H1 (cell line): ENCODE measurements at regions not wholly inside any gene's neighbourhood (a gene's known extent, or its start where the extent isn't known, plus 50 kb on each side); places are given as distances from the start of the nearest gene placed in this dataset.

Experiments
- CTCF ChIA-PET: fragments of 300-600 bp; sonication (Branson Sonifier 250); formaldehyde crosslinking; loops from one replicate; lab custom pipeline; 2021; ENCODE audit not compliant: partially characterized antibody; lab: Charles Lee
- POLR2A ChIA-PET: fragments of 300-600 bp; sonication (Branson Sonifier 250); formaldehyde crosslinking; loops from one replicate; lab custom pipeline; 2021; ENCODE audit warnings: inconsistent platforms; ENCODE audit not compliant: partially characterized antibody; lab: Charles Lee
- DNase-seq, 2 experiments: peaks; one replicate each; pipeline versions ENCODE4 v3.0.0 to v3.0.0-alpha.2; 2010 to 2022; ENCODE audit warnings: low spot score in 2 of 2, low read depth in 1 of 2, mixed read lengths in 1 of 2
- FAIRE-seq: peaks from 2 replicates; lab custom pipeline; 2011; peaks lifted over from hg19 to GRCh38; lab: Jason Lieb, UNC
- H2AFZ ChIP-seq: 2 replicates; pipeline ENCODE4 v1.8.1; 2012; ENCODE audit warnings: low read length, inconsistent platforms
- H2AK5ac ChIP-seq: 2 replicates; pipeline ENCODE4 v1.6.1; 2013; ENCODE audit warnings: low read depth, low read length
- H2BK120ac ChIP-seq: replicated peaks from 2 replicates; pipeline ENCODE3; 2013; ENCODE audit warnings: low read depth, low read length, inconsistent platforms
- H2BK12ac ChIP-seq: 2 replicates; pipeline ENCODE4 v1.6.1; 2013; ENCODE audit warnings: low read depth, low read length
- H2BK15ac ChIP-seq: 2 replicates; pipeline ENCODE4 v1.6.1; 2013; ENCODE audit warnings: low read length
- H2BK20ac ChIP-seq: 2 replicates; pipeline ENCODE4 v1.6.1; 2013; ENCODE audit warnings: low read length
- H2BK5ac ChIP-seq: 2 replicates; pipeline ENCODE4 v1.6.1; 2013; ENCODE audit warnings: low read depth, low read length
- H3K14ac ChIP-seq: 2 replicates; pipeline ENCODE4 v1.6.1; 2013; ENCODE audit warnings: inconsistent platforms; ENCODE audit not compliant: insufficient read length
- H3K18ac ChIP-seq: 2 replicates; pipeline ENCODE4 v1.6.1; 2013; ENCODE audit warnings: low read length; ENCODE audit errors: extremely low read depth
- H3K23ac ChIP-seq: 2 replicates; pipeline ENCODE4 v1.6.1; 2013; ENCODE audit warnings: inconsistent platforms; ENCODE audit not compliant: insufficient read length
- H3K23me2 ChIP-seq: 2 replicates; pipeline ENCODE4 v1.6.1; 2013; ENCODE audit warnings: low read depth, low read length
- H3K27ac ChIP-seq: 2 replicates; pipeline ENCODE4 v1.6.1; 2011; ENCODE audit warnings: low read depth, low read length, inconsistent platforms
- H3K27me3 ChIP-seq, 4 experiments: replicated peaks in 1 of 4; 1 replicate in 1 of 4; 2 replicates in 3 of 4; pipeline versions ENCODE4 v1.6.1 to v1.8.1; 2011 to 2013; ENCODE audit warnings: low read length in 3 of 4, mild to moderate bottlenecking in 3 of 4, inconsistent platforms in 2 of 4, mixed read lengths in 2 of 4, moderate library complexity in 1 of 4; ENCODE audit not compliant: control insufficient read depth in 3 of 4, insufficient read depth in 3 of 4; ENCODE audit errors: extremely low read depth in 1 of 4
- H3K36me3 ChIP-seq, 4 experiments: 2 replicates each; pipeline versions ENCODE4 v1.6.1 to v1.8.1; 2011 to 2013; ENCODE audit warnings: mild to moderate bottlenecking in 4 of 4, low read length in 3 of 4, moderate library complexity in 2 of 4, control low read depth in 1 of 4, inconsistent platforms in 1 of 4; ENCODE audit not compliant: insufficient read depth in 4 of 4, control insufficient read depth in 2 of 4
- H3K4ac ChIP-seq: replicated peaks from 2 replicates; pipeline ENCODE3; 2013; ENCODE audit warnings: low read length, low read depth, mixed read lengths, inconsistent platforms; ENCODE audit not compliant: insufficient read length
- H3K4me1 ChIP-seq, 4 experiments: replicated peaks in 1 of 4; 1 replicate in 1 of 4; 2 replicates in 3 of 4; pipeline versions ENCODE4 v1.6.1 to v1.8.1; 2011 to 2013; ENCODE audit warnings: low read length in 3 of 4, inconsistent platforms in 2 of 4, mixed read lengths in 1 of 4; ENCODE audit not compliant: insufficient read depth in 4 of 4, control insufficient read depth in 3 of 4
- H3K4me2 ChIP-seq, 2 experiments: 2 replicates each; pipeline versions ENCODE4 v1.6.1 to v1.8.1; 2011 to 2013; ENCODE audit warnings: low read depth in 2 of 2, low read length in 2 of 2, control low read depth in 1 of 2, inconsistent platforms in 1 of 2, mild to moderate bottlenecking in 1 of 2; ENCODE audit not compliant: insufficient read depth in 1 of 2
- H3K4me3 ChIP-seq, 4 experiments: fragments of 200-600, 300-600 bp in 1 of 4; sonication (generic), shearing (Covaris generic), sonication (Bioruptor Twin) in 1 of 4; 2 replicates each; pipeline versions ENCODE4 v1.5.1 to v1.8.1; 2011 to 2016; ENCODE audit warnings: low read length in 4 of 4, low read depth in 3 of 4, control low read depth in 2 of 4, inconsistent platforms in 2 of 4, mild to moderate bottlenecking in 2 of 4, mixed read lengths in 1 of 4, moderate library complexity in 1 of 4; ENCODE audit not compliant: insufficient read depth in 2 of 4; ENCODE audit errors: extremely low read depth in 1 of 4
- H3K56ac ChIP-seq: replicated peaks from 2 replicates; pipeline ENCODE3; 2013; ENCODE audit warnings: low read depth, mild to moderate bottlenecking, mixed read lengths, low read length, inconsistent platforms; ENCODE audit not compliant: insufficient read length
- H3K79me1 ChIP-seq: 2 replicates; pipeline ENCODE4 v1.6.1; 2013; ENCODE audit warnings: low read depth, low read length, control low read depth
- H3K79me2 ChIP-seq, 2 experiments: 2 replicates each; pipeline versions ENCODE4 v1.6.1 to v1.8.1; 2012 to 2013; ENCODE audit warnings: low read length in 2 of 2, mild to moderate bottlenecking in 2 of 2, inconsistent platforms in 1 of 2; ENCODE audit not compliant: insufficient read depth in 2 of 2, control insufficient read depth in 1 of 2
- H3K9ac ChIP-seq, 4 experiments: replicated peaks in 1 of 4; 1 replicate in 1 of 4; 2 replicates in 3 of 4; pipeline versions ENCODE4 v1.6.1 to v1.8.1; 2011 to 2013; ENCODE audit warnings: low read depth in 3 of 4, low read length in 3 of 4, control low read depth in 2 of 4, mild to moderate bottlenecking in 2 of 4, moderate library complexity in 2 of 4, inconsistent platforms in 1 of 4; ENCODE audit errors: extremely low read depth in 1 of 4
- H3K9me3 ChIP-seq, 2 experiments: 2 replicates each; pipeline versions ENCODE4 v1.6.1 to v1.8.1; 2012 to 2013; ENCODE audit warnings: mild to moderate bottlenecking in 2 of 2, moderate library complexity in 2 of 2, control low read depth in 1 of 2, inconsistent platforms in 1 of 2, low read depth in 1 of 2, low read length in 1 of 2, mixed read lengths in 1 of 2; ENCODE audit not compliant: insufficient read depth in 2 of 2
- H4K20me1 ChIP-seq, 2 experiments: replicated peaks in 1 of 2; 2 replicates each; pipeline versions ENCODE3 to v1.8.1; 2011 to 2013; ENCODE audit warnings: inconsistent platforms in 2 of 2, low read length in 2 of 2, mild to moderate bottlenecking in 1 of 2; ENCODE audit not compliant: insufficient read depth in 2 of 2, control insufficient read depth in 1 of 2
- H4K5ac ChIP-seq: 2 replicates; pipeline ENCODE4 v1.6.1; 2013; ENCODE audit warnings: low read length, low read depth, mixed read lengths, inconsistent platforms; ENCODE audit not compliant: insufficient read length
- H4K8ac ChIP-seq: 2 replicates; pipeline ENCODE4 v1.8.0; 2013; ENCODE audit warnings: mild to moderate bottlenecking, moderate library complexity, low read length, inconsistent platforms; ENCODE audit not compliant: insufficient read depth; ENCODE audit errors: extremely low read depth
- H4K91ac ChIP-seq: replicated peaks from 2 replicates; pipeline ENCODE3; 2013; ENCODE audit warnings: low read length, mixed read lengths, inconsistent platforms; ENCODE audit not compliant: insufficient read length
- CEBPB ChIP-seq: IDR thresholded peaks from 2 replicates; pipeline ENCODE4 v1.6.1; 2012; ENCODE audit warnings: low read depth, low read length
- CREB1 ChIP-seq: IDR thresholded peaks from 2 replicates; pipeline ENCODE4 v1.6.1; 2012; ENCODE audit warnings: inconsistent platforms
- CTBP2 ChIP-seq: IDR thresholded peaks from 2 replicates; pipeline ENCODE4 v1.7.0; 2011; ENCODE audit warnings: borderline replicate concordance, mild to moderate bottlenecking, moderate library complexity, mixed read lengths, low read length; ENCODE audit not compliant: insufficient read depth, insufficient read length
- CTCF ChIP-seq, 3 experiments: IDR thresholded peaks; 1 replicate in 2 of 3; 2 replicates in 1 of 3; pipeline versions ENCODE4 v1.5.1 to v1.6.1; 2011; ENCODE audit warnings: low read length in 3 of 3, mild to moderate bottlenecking in 3 of 3, inconsistent platforms in 2 of 3, low read depth in 1 of 3, moderate library complexity in 1 of 3; ENCODE audit not compliant: insufficient read depth in 1 of 3; ENCODE audit errors: control extremely low read depth in 1 of 3
- HDAC2 ChIP-seq, 2 experiments: fragments of 300-600 bp in 1 of 2; sonication (generic) in 1 of 2; IDR thresholded peaks; 2 replicates each; pipeline ENCODE4 v1.6.1; 2011 to 2012; ENCODE audit warnings: low read depth in 2 of 2, low read length in 2 of 2, mild to moderate bottlenecking in 2 of 2, moderate library complexity in 2 of 2, borderline replicate concordance in 1 of 2, inconsistent platforms in 1 of 2
- JUND ChIP-seq: IDR thresholded peaks from 2 replicates; pipeline ENCODE4 v1.6.1; 2011; ENCODE audit warnings: mild to moderate bottlenecking, improper control_type of control experiment, low read length
- KDM4A ChIP-seq: IDR thresholded peaks from one replicate; pipeline ENCODE4 v1.7.1; 2012; ENCODE audit warnings: low read depth, mild to moderate bottlenecking, moderate library complexity, low read length, inconsistent platforms; ENCODE audit not compliant: severe bottlenecking
- RBBP5 ChIP-seq: IDR thresholded peaks from 2 replicates; pipeline ENCODE4 v1.7.1; 2012; ENCODE audit warnings: low read depth, mild to moderate bottlenecking, inconsistent platforms, low read length, moderate library complexity, borderline replicate concordance
- SUZ12 ChIP-seq: fragments of 200-600 bp; sonication (generic); IDR thresholded peaks from 2 replicates; pipeline ENCODE4 v1.6.1; 2012; ENCODE audit warnings: mild to moderate bottlenecking, inconsistent platforms, low read length, moderate library complexity, mixed read lengths
- WGBS, 2 experiments: shearing (Covaris generic) in 1 of 2; methylation state at CpG; one replicate each; pipeline versions ENCODE4 v1.1.6 to v1.1.7; 2013 to 2015; ENCODE audit warnings: low lambda C conversion rate in 2 of 2, mixed read lengths in 2 of 2, inconsistent platforms in 1 of 2, low coverage in 1 of 2, missing lambda C conversion rate in 1 of 2; ENCODE audit not compliant: insufficient replicate concordance in 2 of 2, insufficient coverage in 1 of 2, insufficient read length in 1 of 2; ENCODE audit errors: extremely low coverage in 1 of 2, missing lambda C conversion rate in 1 of 2; 5-methylcytosine and 5-hydroxymethylcytosine counted together
- TF ChIP-seq, protein P1 (sequence below): IDR thresholded peaks from 2 replicates; pipeline ENCODE4 v1.6.1; 2012; ENCODE audit warnings: inconsistent platforms
- TF ChIP-seq, protein P2 (sequence below): IDR thresholded peaks from 2 replicates; pipeline ENCODE4 v1.6.1; 2011; ENCODE audit warnings: low read depth, mild to moderate bottlenecking, low read length; ENCODE audit not compliant: insufficient read depth

GRCh38 chr3:82783194-82783593 is 1021.7 kb upstream of the GBE1 start:
- ChIA-PET CTCF (no interaction called here), POLR2A (no interaction called here)
- Histone ChIP-seq H2BK5ac (no peak overlapping the region), H3K18ac (no peak overlapping the region), H4K91ac (no peak overlapping the region), H3K56ac (no peak overlapping the region), H3K27ac (no peak overlapping the region), H2AK5ac (no peak overlapping the region), H2BK15ac (no peak overlapping the region), H3K9ac (no peak overlapping the region), H2AFZ (no peak overlapping the region), H3K79me2 (no peaks in the 10 kb centered on the region), H3K4ac (no peak overlapping the region), H2BK12ac (no peak overlapping the region), H3K9me3 (no peaks in the 10 kb centered on the region; a peak in 1 of 4 replicates), H3K23me2 (no peaks in the 10 kb centered on the region), H3K36me3 (no peaks in the 10 kb centered on the region), H4K8ac (no peak overlapping the region), H4K5ac (no peak overlapping the region), H3K4me3 (no peak overlapping the region), H3K79me1 (no peaks in the 10 kb centered on the region), H3K4me1 (no peaks in the 10 kb centered on the region; a peak in 2 of 7 replicates), H3K14ac (no peak overlapping the region), H3K23ac (no peak overlapping the region), H3K4me2 (no peak overlapping the region), H4K20me1 (no peaks in the 10 kb centered on the region), H2BK120ac (no peak overlapping the region), H3K27me3 (no peaks in the 10 kb centered on the region), H2BK20ac (no peak overlapping the region)
- DNase-seq (no peak), FAIRE-seq (no peak)
- WGBS, 2 experiments: 94% methylated on average over 3 of the region's 3 CpGs; no CpG with 5 or more reads in 1 of the 2 experiments
- no peak for TF ChIP-seq SUZ12
- TF ChIP-seq HDAC2 (IDR thresholded peaks at IDR 0.05; ENCODE audit: borderline replicate concordance in 1 of 2, low read depth in 2 of 2, low read length in 2 of 2): no peak
- no peak for TF ChIP-seq CTCF (IDR thresholded peaks at IDR 0.05; ENCODE audit: control extremely low read depth in 1 of 3, insufficient read depth in 1 of 3, low read depth in 1 of 3, low read length in 3 of 3)
- no peak for TF ChIP-seq CREB1
- TF ChIP-seq, protein P1, sequence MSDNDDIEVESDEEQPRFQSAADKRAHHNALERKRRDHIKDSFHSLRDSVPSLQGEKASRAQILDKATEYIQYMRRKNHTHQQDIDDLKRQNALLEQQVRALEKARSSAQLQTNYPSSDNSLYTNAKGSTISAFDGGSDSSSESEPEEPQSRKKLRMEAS: no peak
- TF ChIP-seq, protein P2, sequence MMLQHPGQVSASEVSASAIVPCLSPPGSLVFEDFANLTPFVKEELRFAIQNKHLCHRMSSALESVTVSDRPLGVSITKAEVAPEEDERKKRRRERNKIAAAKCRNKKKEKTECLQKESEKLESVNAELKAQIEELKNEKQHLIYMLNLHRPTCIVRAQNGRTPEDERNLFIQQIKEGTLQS: no peak
- TF ChIP-seq JUND: no peak
- TF ChIP-seq CTBP2: no peak
- TF ChIP-seq CEBPB: no peak
- no peak for TF ChIP-seq KDM4A
- no peak for TF ChIP-seq RBBP5
